Heart left ventricle (tissue), 16 donors: ENCODE measurements at regions not wholly inside any gene's neighbourhood (a gene's known extent, or its start where the extent isn't known, plus 50 kb on each side); places are given as distances from the start of the nearest gene placed in this dataset.

ENCODE experiments used
- ATAC-seq, 4 donors: fragments of 200-7000 bp; cut with Tn5 transposase; one replicate each; pipeline ENCODE4 v1.9.1; 2020 to 2022; ENCODE audit warnings: moderate library complexity in 4 of 4, mild to moderate bottlenecking in 3 of 4, moderate number of reproducible peaks in 1 of 4
- DNase-seq, 5 donors: peaks; one replicate each; pipeline ENCODE4 v3.0.0-alpha.2; 2020
- H3K27ac ChIP-seq, 12 donors: fragments of 200-600 bp; sonication (generic) in 4 of 12; one replicate each; pipeline versions ENCODE4 v1.5.0 to v1.8.0; 2016 to 2022; ENCODE audit warnings: mild to moderate bottlenecking in 2 of 12
- H3K27me3 ChIP-seq, 9 donors: fragments of 200-600 bp; sonication (generic) in 2 of 9; one replicate each; pipeline versions ENCODE4 v1.5.1 to v1.8.0; 2016 to 2022; ENCODE audit warnings: mild to moderate bottlenecking in 3 of 9
- H3K36me3 ChIP-seq, 9 donors: fragments of 200-600 bp; sonication (generic) in 2 of 9; one replicate each; pipeline versions ENCODE4 v1.5.0 to v1.8.0; 2018 to 2022; ENCODE audit warnings: mild to moderate bottlenecking in 2 of 9
- H3K4me1 ChIP-seq, 12 donors: fragments of 200-600 bp; sonication (generic) in 4 of 12; one replicate each; pipeline versions ENCODE4 v1.5.0 to v1.8.0; 2016 to 2022; ENCODE audit warnings: mild to moderate bottlenecking in 3 of 12
- H3K4me3 ChIP-seq, 12 donors: fragments of 200-600 bp; sonication (generic) in 4 of 12; one replicate each; pipeline versions ENCODE4 v1.5.0 to v1.8.0; 2017 to 2022; ENCODE audit warnings: mild to moderate bottlenecking in 9 of 12, moderate library complexity in 4 of 12
- H3K9me3 ChIP-seq, 12 donors: fragments of 200-600 bp; sonication (generic) in 4 of 12; one replicate each; pipeline versions ENCODE4 v1.5.0 to v1.8.0; 2016 to 2022; ENCODE audit warnings: mild to moderate bottlenecking in 1 of 12
- POLR2A ChIP-seq, 2 donors: fragments of 450-650 bp; IDR thresholded peaks; one replicate each; pipeline ENCODE4 v1.6.1; 2017; ENCODE audit warnings: antibody characterized with exemption in 2 of 2, mild to moderate bottlenecking in 2 of 2, moderate library complexity in 2 of 2
- WGBS, 4 donors: extraction: QIAGEN DNeasy Blood & Tissue Kit in 2 of 4; methylation state at CpG; one replicate each; pipeline versions ENCODE4 v1.1.5 to v1.1.7; 2013 to 2018; 5-methylcytosine and 5-hydroxymethylcytosine counted together
- intact Hi-C, 10 donors: fragments of 100-400 bp; cut with DNase I; formaldehyde crosslinking; loops; one replicate each; pipeline versions ENCODE4 v1.11.1 to v1.14.2; 2022
- TF ChIP-seq, protein P1 (sequence below), 12 donors: fragments of 200-600 bp; sonication (generic) in 4 of 12; IDR thresholded peaks; one replicate each; pipeline versions ENCODE4 v1.5.0 to v1.8.0; 2018 to 2022; ENCODE audit warnings: antibody characterized with exemption in 12 of 12, mild to moderate bottlenecking in 5 of 12
- donor health status: ischemic (EF 13 %, LVEDD 7.1; RV severe dilation, severe dysfunction).
- donor health status: healthy with polysubstance abuse.
- donor health status: DM: no; HTN: yes; CAD: no.
- donor health status: DM: no; HTN: no; CAD: no.
- donor health status: ischemic (EF 25% LVEDD 6.9; RV normal size, moderate dysfunction).
- donor health status: ischemic (EF 25% LVEDD 5.7; RV mildly dilated, moderate dysfunction).
- donor health status: healthy.
- donor health status: DM: yes; HTN: yes; CAD: no.
- donor health status: ischemic (EF 35%, LVEDD 5.7; RV mildly dilated, moderate dysfunction).
- donor health status: nonischemic (EF 11% LVEDD 7.7; RV severe dilation, severe dysfunction).
- donor health status: DM: yes; HTN: yes; CAD: no.
- donor health status: PGD.
- donor health status: ischemic (EF 29% LVEDD 5.4; RV normal size, mild dysfunction).
- donor health status: nonischemic (EF 23%, LVEDD 6.1; RV moderate dilation, normal function).

DNA sequence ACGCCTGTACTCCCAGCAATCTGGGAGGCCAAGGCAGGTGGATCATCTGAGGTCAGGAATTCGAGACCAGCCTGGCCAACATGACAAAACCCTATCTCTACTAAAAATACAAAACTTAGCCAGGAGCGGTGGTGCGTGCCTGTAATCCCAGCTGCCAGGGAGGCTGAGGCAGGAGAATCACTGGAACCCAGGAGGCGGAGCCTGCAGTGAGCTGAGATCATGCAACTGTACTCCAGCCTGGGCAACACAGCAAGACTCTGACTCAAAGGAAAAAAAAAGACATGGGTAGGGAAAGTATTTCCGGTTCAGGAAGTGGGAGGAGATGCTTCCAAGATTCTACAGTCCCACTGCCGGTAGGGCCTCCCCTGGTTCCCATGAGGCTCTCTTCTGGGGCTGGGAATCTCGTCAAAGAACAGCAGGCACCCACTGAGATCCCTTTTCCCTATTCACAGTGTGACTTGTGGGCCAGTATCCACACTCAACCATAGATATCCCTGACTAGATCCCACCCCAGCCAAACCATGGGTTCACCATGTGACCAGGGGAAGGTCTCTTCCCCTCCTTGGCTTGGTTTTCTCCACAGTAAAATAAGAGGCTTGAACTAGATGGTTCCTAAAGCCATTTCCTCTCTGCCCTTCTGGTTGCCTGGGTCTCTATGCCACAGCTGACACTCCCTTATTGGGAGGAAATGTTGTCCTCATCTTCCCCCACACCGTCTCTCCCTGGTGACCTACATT is 443.3 kb downstream of the BUD13 start:
- no peaks in the 10 kb centered on the region for H3K9me3 ChIP-seq
- H3K27me3 ChIP-seq, result peaks cover 0 to 2% (median 0%) of the 10 kb centered on the region in 9 donors
- intact Hi-C loops, result no loop called here
- ATAC-seq (no peak), DNase-seq (peak in 1 of 5 donors; percentile 6)
- no peak overlapping the region for H3K4me3 ChIP-seq
- H3K4me1 ChIP-seq, result no peaks in the 10 kb centered on the region
- H3K36me3 ChIP-seq, result no peaks in the 10 kb centered on the region
- TF ChIP-seq POLR2A (IDR thresholded peaks at IDR 0.05), result no peak
- TF ChIP-seq, protein P1, sequence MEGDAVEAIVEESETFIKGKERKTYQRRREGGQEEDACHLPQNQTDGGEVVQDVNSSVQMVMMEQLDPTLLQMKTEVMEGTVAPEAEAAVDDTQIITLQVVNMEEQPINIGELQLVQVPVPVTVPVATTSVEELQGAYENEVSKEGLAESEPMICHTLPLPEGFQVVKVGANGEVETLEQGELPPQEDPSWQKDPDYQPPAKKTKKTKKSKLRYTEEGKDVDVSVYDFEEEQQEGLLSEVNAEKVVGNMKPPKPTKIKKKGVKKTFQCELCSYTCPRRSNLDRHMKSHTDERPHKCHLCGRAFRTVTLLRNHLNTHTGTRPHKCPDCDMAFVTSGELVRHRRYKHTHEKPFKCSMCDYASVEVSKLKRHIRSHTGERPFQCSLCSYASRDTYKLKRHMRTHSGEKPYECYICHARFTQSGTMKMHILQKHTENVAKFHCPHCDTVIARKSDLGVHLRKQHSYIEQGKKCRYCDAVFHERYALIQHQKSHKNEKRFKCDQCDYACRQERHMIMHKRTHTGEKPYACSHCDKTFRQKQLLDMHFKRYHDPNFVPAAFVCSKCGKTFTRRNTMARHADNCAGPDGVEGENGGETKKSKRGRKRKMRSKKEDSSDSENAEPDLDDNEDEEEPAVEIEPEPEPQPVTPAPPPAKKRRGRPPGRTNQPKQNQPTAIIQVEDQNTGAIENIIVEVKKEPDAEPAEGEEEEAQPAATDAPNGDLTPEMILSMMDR (IDR thresholded peaks at IDR 0.05), result no peak
- 65 to 79% (median 73%) methylated on average over 9 of the region's 9 CpGs for WGBS, 4 donors
- H3K27ac ChIP-seq, result no peak overlapping the region

DNA sequence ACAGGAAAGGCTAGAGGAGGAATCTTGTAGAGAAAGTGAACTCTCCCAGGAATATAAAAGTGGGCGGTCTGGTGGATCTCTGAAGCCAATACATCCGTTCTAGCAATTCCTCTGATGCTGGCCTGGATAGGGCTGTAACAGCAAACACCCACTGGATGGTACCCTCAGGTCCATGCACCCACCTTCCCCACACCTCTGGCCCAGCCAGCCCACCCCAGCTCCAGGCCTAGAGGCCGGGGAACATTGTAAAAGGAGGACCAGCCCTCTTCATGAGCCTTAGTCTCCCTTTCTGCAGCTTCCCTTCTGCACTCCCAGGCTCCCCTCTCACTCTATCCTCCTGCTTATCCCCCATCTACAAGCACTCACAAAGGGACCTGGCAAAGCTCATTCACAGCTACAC is 443.9 kb downstream of the BUD13 start:
- intact Hi-C loops, result no loop called here
- DNase-seq (peak in 1 of 5 donors; percentile 2), ATAC-seq (no peak)
- Histone ChIP-seq H3K4me3 (no peak overlapping the region), H3K9me3 (no peaks in the 10 kb centered on the region), H3K36me3 (no peaks in the 10 kb centered on the region), H3K27me3 (no peaks in the 10 kb centered on the region), H3K4me1 (no peaks in the 10 kb centered on the region), H3K27ac (no peak overlapping the region)
- 79 to 85% (median 83%) methylated on average over 3 of the region's 3 CpGs for WGBS, 4 donors
- TF ChIP-seq, protein P1 (IDR thresholded peaks at IDR 0.05), result no peak
- TF ChIP-seq POLR2A (IDR thresholded peaks at IDR 0.05), result no peak

- H3K4me3 ChIP-seq, result no peak overlapping the region
- DNase-seq, result no peak
- H3K27ac ChIP-seq, result no peak overlapping the region
- TF ChIP-seq, protein P1 (IDR thresholded peaks at IDR 0.05), result no peak
- no peak for TF ChIP-seq POLR2A (IDR thresholded peaks at IDR 0.05)
- no peaks in the 10 kb centered on the region for H3K9me3 ChIP-seq
- H3K27me3 ChIP-seq, result no peaks in the 10 kb centered on the region
- no peak for ATAC-seq
- no peaks in the 10 kb centered on the region for H3K36me3 ChIP-seq
- H3K4me1 ChIP-seq, result no peaks in the 10 kb centered on the region
- intact Hi-C loops, result no loop called here
- 70 to 81% (median 75%) methylated on average over 4 of the region's 4 CpGs for WGBS, 4 donors
Observed at GRCh38 chr11:116328391-116328790, 444.4 kb downstream of the BUD13 start.

DNA sequence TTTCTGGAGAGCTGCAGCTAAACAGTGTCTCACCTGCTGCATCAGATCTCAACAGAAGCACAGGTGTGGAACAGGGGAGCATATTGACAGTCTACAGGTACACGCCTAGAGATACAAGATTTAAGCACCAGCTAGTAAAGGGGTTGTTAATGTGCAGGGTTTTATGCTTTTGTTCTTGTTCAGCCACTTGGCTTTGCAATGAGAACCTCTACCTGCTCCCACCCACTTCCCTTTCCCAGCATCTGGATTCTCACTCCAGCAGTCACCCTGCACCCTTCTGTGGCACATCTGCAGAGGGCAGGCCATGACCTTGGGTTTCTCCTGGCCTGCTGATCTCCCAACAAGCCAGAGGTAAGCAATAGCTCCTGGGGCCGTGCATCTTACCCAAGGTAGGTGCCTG is 446.6 kb downstream of the BUD13 start:
- Histone ChIP-seq H3K36me3 (no peaks in the 10 kb centered on the region), H3K4me1 (no peaks in the 10 kb centered on the region), H3K4me3 (no peak overlapping the region), H3K9me3 (peaks cover 0 to 5% (median under 1%) of the 10 kb centered on the region in 12 donors), H3K27ac (no peak overlapping the region), H3K27me3 (no peaks in the 10 kb centered on the region)
- 73 to 89% (median 82%) methylated on average over 2 of the region's 2 CpGs for WGBS, 4 donors
- DNase-seq (no peak), ATAC-seq (no peak)
- TF ChIP-seq, protein P1 (IDR thresholded peaks at IDR 0.05), result no peak
- TF ChIP-seq POLR2A (IDR thresholded peaks at IDR 0.05), result no peak
- intact Hi-C loops, result no loop called here
